ENCODE measurements at regions not wholly inside any gene's neighbourhood (a gene's known extent, or its start where the extent isn't known, plus 50 kb on each side); places are given as distances from the start of the nearest gene placed in this dataset.
"Not testable (repeated sequence)": the region's sequence is repeated elsewhere in the genome, so short reads cannot be mapped to it uniquely, and the experiment has no call there.

DNA sequence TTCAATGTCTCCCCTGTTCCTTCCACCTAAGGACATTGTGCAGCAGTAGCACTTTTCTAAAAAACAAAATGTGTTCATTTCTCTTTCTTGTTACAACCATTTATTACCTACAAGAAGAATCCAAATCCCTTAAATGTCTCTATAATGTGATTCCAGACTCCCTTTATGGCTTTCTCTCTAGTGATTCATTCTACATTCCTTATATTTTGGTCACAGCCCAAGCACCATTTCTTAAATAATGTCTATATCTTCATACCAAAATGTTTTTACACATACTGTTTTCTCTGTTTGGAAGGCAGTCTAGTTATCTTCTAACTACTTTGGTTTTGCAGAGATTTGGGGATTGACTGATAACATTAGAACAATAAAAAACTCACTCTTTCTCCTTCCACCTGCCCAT is 1037.3 kb upstream of the FLRT2 start:
- Histone ChIP-seq H3K9me3 (no peaks in the 10 kb centered on the region), H3K4me3 (no peak overlapping the region), H3K27ac (no peak overlapping the region), H3K4me1 (no peaks in the 10 kb centered on the region), H3K36me3 (no peaks in the 10 kb centered on the region), H3K27me3 (no peaks in the 10 kb centered on the region)
- intact Hi-C loops (cut with DNase I), result no loop called here
- no peak for DNase-seq
- no peak for ATAC-seq
- TF ChIP-seq POLR2A (IDR thresholded peaks at IDR 0.05), result no peak
- TF ChIP-seq, protein P1, sequence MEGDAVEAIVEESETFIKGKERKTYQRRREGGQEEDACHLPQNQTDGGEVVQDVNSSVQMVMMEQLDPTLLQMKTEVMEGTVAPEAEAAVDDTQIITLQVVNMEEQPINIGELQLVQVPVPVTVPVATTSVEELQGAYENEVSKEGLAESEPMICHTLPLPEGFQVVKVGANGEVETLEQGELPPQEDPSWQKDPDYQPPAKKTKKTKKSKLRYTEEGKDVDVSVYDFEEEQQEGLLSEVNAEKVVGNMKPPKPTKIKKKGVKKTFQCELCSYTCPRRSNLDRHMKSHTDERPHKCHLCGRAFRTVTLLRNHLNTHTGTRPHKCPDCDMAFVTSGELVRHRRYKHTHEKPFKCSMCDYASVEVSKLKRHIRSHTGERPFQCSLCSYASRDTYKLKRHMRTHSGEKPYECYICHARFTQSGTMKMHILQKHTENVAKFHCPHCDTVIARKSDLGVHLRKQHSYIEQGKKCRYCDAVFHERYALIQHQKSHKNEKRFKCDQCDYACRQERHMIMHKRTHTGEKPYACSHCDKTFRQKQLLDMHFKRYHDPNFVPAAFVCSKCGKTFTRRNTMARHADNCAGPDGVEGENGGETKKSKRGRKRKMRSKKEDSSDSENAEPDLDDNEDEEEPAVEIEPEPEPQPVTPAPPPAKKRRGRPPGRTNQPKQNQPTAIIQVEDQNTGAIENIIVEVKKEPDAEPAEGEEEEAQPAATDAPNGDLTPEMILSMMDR (IDR thresholded peaks at IDR 0.05), result no peak

DNA sequence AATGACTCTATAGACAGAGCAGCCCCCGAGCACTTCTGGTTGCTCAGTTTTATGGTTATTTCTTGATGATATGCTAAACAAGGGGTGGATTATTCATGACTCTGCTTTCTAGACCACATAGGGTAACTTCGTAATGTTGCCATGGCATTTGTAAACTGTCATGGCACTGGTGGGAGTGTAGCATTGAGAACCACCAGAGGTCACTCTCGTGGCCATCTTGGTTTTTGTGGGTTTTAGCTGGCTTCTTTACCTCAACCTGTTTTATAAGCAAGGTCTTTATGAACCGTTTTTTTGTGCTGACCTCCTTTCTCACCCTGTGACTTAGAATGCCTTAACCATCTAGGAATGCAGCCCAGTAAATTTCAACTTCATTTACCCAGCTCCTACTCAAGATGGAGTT is 1036.2 kb upstream of the FLRT2 start:
- Histone ChIP-seq H3K9me3 (no peaks in the 10 kb centered on the region), H3K4me1 (no peaks in the 10 kb centered on the region), H3K27me3 (no peaks in the 10 kb centered on the region), H3K4me3 (no peak overlapping the region), H3K36me3 (no peaks in the 10 kb centered on the region), H3K27ac (no peak overlapping the region)
- no peak for TF ChIP-seq POLR2A (IDR thresholded peaks at IDR 0.05)
- TF ChIP-seq, protein P1 (IDR thresholded peaks at IDR 0.05), result peak in 2 of 12 donors; percentile 5 to 12
- DNase-seq, result no peak
- ATAC-seq, result no peak
- intact Hi-C loops (cut with DNase I), result no loop called here
- 78 to 88% (median 85%) methylated on average over 4 of the region's 4 CpGs for WGBS, 4 donors

DNA sequence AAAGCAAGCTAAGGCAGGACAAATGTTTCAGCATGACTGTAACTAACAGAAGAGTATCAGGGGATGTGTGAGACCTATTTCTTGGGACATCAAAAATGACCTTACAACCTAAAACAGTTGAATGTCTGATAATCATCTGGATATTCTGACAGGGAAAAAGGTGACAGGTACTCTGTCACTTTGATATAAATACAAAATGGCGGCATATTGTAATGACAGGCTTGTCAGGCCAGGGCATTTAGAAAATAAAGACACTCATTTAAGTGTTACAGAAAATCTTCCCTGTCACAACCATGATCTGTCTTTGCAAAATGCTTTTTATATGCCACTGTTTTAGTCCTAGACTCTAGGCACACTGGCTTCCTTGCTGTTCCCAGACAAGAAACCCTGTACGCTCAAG is 1033.3 kb upstream of the FLRT2 start:
- Histone ChIP-seq H3K27me3 (no peaks in the 10 kb centered on the region), H3K36me3 (no peaks in the 10 kb centered on the region), H3K4me1 (no peaks in the 10 kb centered on the region), H3K9me3 (no peaks in the 10 kb centered on the region), H3K4me3 (no peak overlapping the region), H3K27ac (no peak overlapping the region)
- TF ChIP-seq POLR2A (IDR thresholded peaks at IDR 0.05), result no peak
- TF ChIP-seq, protein P1 (IDR thresholded peaks at IDR 0.05), result no peak
- WGBS, 4 donors, result 95 to 99% (median 97%) methylated on average over 2 of the region's 2 CpGs
- DNase-seq (no peak), ATAC-seq (no peak)
- intact Hi-C loops (cut with DNase I), result no loop called here

DNA sequence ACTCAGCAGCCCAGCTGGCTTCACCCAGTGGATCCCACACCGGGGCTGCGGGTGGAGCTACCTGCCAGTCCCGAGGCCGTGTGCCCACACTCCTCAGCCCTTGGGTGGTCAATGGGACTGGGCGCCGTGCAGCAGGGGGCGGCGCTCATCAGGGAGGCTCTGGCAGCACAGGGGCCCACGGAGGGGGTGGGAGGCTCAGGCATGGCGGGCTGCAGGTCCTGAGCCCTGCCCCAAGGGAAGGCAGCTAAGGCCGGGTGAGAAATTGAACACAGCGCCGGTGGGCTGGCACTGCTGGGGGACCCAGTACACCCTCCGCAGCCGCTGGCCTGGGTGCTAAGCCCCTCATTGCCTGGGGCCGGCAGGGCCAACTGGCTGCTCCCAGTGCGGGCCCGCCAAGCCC is 1017.1 kb upstream of the FLRT2 start:
- H3K4me1 ChIP-seq; intact Hi-C loops (cut with DNase I); ATAC-seq; H3K27me3 ChIP-seq; H3K27ac ChIP-seq; H3K36me3 ChIP-seq; H3K4me3 ChIP-seq: not testable (repeated sequence)
- WGBS, 4 donors, result 97 to 100% (median 99%) methylated on average over 2 to 18 of the region's 18 CpGs
- peaks cover 0 to 10% (median 0%) of the 10 kb centered on the region in 12 donors for H3K9me3 ChIP-seq
- peak in 1 of 5 donors; percentile 52 for DNase-seq

DNA sequence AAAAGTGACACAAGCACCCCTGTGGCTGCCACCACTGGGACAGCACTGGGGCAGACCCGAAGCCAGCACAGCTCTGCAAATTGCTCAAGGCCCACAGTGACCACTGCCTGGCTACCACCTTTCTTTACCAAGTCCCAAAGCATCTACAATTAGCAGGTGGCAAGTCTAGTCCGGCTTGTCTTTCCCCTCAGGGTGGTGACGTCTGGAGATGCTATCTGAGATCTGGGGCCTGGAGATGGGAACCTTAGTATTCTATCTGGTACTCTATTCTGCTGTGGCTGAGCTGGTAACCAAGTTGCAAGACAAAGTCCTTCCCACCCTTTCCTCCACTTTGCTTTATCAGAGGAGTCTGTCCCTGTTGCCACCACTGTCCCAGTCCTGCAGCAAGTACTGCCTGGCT is 1010.1 kb upstream of the FLRT2 start:
- TF ChIP-seq, protein P1 (IDR thresholded peaks at IDR 0.05), result no peak
- no peak for TF ChIP-seq POLR2A (IDR thresholded peaks at IDR 0.05)
- no peaks in the 10 kb centered on the region for H3K27me3 ChIP-seq
- H3K4me3 ChIP-seq, result no peak overlapping the region
- ATAC-seq, result no peak
- H3K27ac ChIP-seq, result no peak overlapping the region
- intact Hi-C loops (cut with DNase I), result no loop called here
- peaks cover 0 to 7% (median 0%) of the 10 kb centered on the region in 12 donors for H3K9me3 ChIP-seq
- H3K4me1 ChIP-seq, result no peaks in the 10 kb centered on the region
- no peak for DNase-seq
- 90 to 96% (median 93%) methylated on average over 3 of the region's 3 CpGs for WGBS, 4 donors
- no peaks in the 10 kb centered on the region for H3K36me3 ChIP-seq
